ENCODE measurements at regions not wholly inside any gene's neighbourhood (a gene's known extent, or its start where the extent isn't known, plus 50 kb on each side); places are given as distances from the start of the nearest gene placed in this dataset.

DNA sequence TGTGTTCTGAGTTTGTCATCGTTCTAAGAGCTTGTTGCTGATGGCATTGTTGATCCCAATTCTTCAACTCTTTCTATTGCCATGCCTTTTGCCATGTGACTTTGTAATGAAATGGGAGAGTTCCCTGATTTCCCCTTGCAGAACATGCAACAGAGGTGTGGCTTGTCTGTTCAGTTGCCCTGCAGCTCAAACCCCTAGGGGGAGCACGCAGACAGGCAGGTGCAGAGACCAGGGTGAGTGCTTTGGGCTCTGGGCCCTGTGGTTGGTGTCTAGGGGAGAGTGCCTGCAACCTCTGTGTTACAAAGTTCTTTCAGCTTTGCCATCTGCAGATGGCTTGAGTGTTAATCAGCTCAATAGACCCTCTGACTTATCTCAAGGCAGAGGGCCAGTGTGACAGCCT is 332.7 kb downstream of the MID1IP1 start:
- TF ChIP-seq, protein P1, sequence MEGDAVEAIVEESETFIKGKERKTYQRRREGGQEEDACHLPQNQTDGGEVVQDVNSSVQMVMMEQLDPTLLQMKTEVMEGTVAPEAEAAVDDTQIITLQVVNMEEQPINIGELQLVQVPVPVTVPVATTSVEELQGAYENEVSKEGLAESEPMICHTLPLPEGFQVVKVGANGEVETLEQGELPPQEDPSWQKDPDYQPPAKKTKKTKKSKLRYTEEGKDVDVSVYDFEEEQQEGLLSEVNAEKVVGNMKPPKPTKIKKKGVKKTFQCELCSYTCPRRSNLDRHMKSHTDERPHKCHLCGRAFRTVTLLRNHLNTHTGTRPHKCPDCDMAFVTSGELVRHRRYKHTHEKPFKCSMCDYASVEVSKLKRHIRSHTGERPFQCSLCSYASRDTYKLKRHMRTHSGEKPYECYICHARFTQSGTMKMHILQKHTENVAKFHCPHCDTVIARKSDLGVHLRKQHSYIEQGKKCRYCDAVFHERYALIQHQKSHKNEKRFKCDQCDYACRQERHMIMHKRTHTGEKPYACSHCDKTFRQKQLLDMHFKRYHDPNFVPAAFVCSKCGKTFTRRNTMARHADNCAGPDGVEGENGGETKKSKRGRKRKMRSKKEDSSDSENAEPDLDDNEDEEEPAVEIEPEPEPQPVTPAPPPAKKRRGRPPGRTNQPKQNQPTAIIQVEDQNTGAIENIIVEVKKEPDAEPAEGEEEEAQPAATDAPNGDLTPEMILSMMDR (IDR thresholded peaks at IDR 0.05; ENCODE audit: low read length) = peak; percentile 50
- TF ChIP-seq EZH2 (IDR thresholded peaks at IDR 0.05; ENCODE audit: borderline replicate concordance, low read length) = no peak
